Activated B cell treated with CpG ODN at 0.5 μM for 24 hours (primary cell): ENCODE measurements at regions not wholly inside any gene's neighbourhood (a gene's known extent, or its start where the extent isn't known, plus 50 kb on each side); places are given as distances from the start of the nearest gene placed in this dataset.

ENCODE experiments used
- ATAC-seq: fragments of 200-7000 bp; cut with Tn5 transposase; one replicate; pipeline ENCODE4 v1.10.0; 2021; ENCODE audit warnings: low read depth, mild to moderate bottlenecking, moderate library complexity
- CTCF ChIA-PET: fragments of 350-600 bp; sonication (Branson Sonifier 250); formaldehyde crosslinking; loops from one replicate; lab custom pipeline; 2021; ENCODE audit warnings: antibody characterized with exemption; lab: Charles Lee
- POLR2A ChIA-PET: fragments of 350-600 bp; sonication (Branson Sonifier 250); formaldehyde crosslinking; loops from one replicate; lab custom pipeline; 2021; ENCODE audit warnings: antibody characterized with exemption; lab: Charles Lee
- DNase-seq: peaks from one replicate; pipeline ENCODE4 v3.0.0; 2022
- H3K27ac Mint-ChIP-seq: one replicate; pipeline ENCODE4 v1.8.0; 2020; ENCODE audit warnings: mixed read lengths
- H3K27me3 Mint-ChIP-seq: one replicate; pipeline ENCODE4 v1.8.0; 2021; ENCODE audit warnings: mixed read lengths
- H3K36me3 Mint-ChIP-seq: one replicate; pipeline ENCODE4 v1.8.0; 2021; ENCODE audit warnings: low read depth, mixed read lengths
- H3K4me1 Mint-ChIP-seq: one replicate; pipeline ENCODE4 v1.8.0; 2021; ENCODE audit warnings: mixed read lengths
- H3K4me3 Mint-ChIP-seq: one replicate; pipeline ENCODE4 v1.8.0; 2020; ENCODE audit warnings: mild to moderate bottlenecking, mixed read lengths
- H3K9me3 Mint-ChIP-seq: one replicate; pipeline ENCODE4 v1.8.0; 2020; ENCODE audit warnings: mixed read lengths
- intact Hi-C: fragments of 100-400 bp; cut with micrococcal nuclease; formaldehyde crosslinking; loops from one replicate; pipeline ENCODE4 v1.15.1; 2024
- TF ChIP-seq, protein P1 (sequence below): fragments of 200-600 bp; IDR thresholded peaks from one replicate; pipeline ENCODE4 v1.8.0; 2022; ENCODE audit warnings: antibody characterized with exemption, mild to moderate bottlenecking

DNA sequence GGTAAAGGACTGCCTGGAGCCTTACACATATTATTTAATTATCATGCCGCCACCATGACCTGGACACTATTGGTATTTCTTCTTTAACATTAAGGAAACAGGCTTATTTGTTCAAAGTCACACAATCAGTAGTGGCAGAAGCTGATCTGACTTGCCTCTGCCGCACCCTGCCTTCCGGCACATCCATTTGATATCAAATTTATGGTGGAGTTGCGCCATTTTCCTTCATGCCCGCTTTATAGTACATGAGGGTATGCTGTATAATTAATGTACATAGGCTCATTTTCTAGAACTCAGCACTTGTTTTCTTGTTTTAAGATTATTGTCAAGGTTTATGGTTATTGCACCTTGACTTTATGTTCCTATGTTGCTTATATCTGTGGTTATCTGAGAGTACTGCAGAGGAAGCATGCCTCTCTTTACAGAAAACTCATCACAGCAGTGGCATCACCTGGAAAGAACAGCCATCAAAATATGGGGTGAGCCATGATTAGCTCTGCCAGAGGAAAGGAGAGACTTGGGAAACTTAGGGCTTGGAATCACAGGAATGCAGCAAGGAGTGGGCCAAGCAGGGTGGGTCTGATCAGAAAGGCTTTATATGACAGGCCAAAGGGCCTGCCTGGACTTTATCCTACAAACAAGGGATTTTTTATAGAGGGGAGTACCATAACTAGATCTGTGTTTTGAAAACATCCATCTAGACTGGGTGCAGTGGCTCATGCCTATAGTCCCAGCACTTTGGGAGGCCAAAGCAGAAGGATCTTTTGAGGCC is 72.2 kb upstream of the GJB5 start:
- intact Hi-C loops: no loop called here

DNA sequence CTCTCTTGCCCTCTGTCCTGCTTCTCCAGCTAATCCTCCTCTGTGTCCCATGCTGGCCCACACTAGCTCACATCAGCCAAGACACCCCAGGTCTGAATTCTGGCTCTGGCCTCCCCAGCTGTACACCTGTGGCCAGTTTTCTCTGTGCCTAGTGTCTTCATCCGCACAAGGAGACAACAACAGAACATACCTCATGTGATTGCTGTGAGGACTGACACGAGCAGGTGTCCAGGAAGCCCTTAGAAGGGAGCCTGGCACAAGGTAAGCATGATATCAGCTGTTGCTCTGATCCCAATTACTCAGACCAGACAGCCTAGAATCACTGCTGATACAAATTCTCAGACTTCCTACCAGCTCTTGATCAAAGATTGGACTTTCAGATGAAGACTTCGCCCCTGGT is 71.2 kb upstream of the GJB5 start:
- peaks cover 25% of the 10 kb centered on the region for H3K27me3 Mint-ChIP-seq
- TF ChIP-seq, protein P1, sequence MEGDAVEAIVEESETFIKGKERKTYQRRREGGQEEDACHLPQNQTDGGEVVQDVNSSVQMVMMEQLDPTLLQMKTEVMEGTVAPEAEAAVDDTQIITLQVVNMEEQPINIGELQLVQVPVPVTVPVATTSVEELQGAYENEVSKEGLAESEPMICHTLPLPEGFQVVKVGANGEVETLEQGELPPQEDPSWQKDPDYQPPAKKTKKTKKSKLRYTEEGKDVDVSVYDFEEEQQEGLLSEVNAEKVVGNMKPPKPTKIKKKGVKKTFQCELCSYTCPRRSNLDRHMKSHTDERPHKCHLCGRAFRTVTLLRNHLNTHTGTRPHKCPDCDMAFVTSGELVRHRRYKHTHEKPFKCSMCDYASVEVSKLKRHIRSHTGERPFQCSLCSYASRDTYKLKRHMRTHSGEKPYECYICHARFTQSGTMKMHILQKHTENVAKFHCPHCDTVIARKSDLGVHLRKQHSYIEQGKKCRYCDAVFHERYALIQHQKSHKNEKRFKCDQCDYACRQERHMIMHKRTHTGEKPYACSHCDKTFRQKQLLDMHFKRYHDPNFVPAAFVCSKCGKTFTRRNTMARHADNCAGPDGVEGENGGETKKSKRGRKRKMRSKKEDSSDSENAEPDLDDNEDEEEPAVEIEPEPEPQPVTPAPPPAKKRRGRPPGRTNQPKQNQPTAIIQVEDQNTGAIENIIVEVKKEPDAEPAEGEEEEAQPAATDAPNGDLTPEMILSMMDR: no peak
- H3K4me3 Mint-ChIP-seq: no peak overlapping the region

More for the DNA sequence above, 72.2 kb upstream of the GJB5 start:
- DNase-seq (no peak), ATAC-seq (no peak)
- ChIA-PET POLR2A (no interaction called here), CTCF (no interaction called here)
- TF ChIP-seq, protein P1: no peak
- Mint-ChIP-seq H3K27ac (no peak overlapping the region), H3K9me3 (peaks cover 3% of the 10 kb centered on the region), H3K36me3 (no peaks in the 10 kb centered on the region), H3K4me3 (no peak overlapping the region), H3K27me3 (peaks cover 16% of the 10 kb centered on the region), H3K4me1 (no peaks in the 10 kb centered on the region)

DNA sequence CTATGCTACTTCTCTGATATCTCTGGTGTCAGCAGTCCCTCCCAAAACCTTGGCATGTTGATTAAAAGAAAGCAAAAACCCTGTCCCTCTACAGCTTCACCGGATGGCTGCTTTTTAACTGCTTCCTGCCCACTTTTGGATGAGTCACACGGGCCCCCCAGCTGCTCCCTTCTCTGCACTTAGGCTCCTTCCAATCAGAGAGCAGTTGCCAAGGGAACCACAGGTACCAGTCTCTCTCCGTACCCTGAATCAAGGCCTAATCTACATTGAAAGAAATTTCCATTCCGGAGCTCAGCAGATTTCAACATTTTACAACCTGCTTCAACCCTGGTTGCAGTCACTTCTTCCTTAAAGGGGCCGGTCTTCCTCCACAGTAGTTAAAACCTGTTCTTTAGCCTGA is 70.6 kb upstream of the GJB5 start:
- ATAC-seq (no peak), DNase-seq (no peak)
- Mint-ChIP-seq H3K27ac (no peak overlapping the region), H3K4me1 (no peaks in the 10 kb centered on the region), H3K36me3 (no peaks in the 10 kb centered on the region), H3K9me3 (no peaks in the 10 kb centered on the region), H3K27me3 (peaks cover 19% of the 10 kb centered on the region), H3K4me3 (no peak overlapping the region)
- TF ChIP-seq, protein P1: no peak
- ChIA-PET CTCF (interaction anchor here (0.5 to 1.3 kb wide), 2 partner anchors 58 to 195 kb away, joined by 3 to 4 read pairs; no protein-coding TSS in a partner anchor), POLR2A (no interaction called here)
- intact Hi-C loops: no loop called here

More for the DNA sequence above, 71.2 kb upstream of the GJB5 start:
- Mint-ChIP-seq H3K4me1 (no peaks in the 10 kb centered on the region), H3K27ac (no peak overlapping the region), H3K9me3 (no peaks in the 10 kb centered on the region), H3K36me3 (no peaks in the 10 kb centered on the region)
- ChIA-PET CTCF (interaction anchor here (1.3 kb wide), 1 partner anchor 59 kb away, joined by 4 read pairs; no protein-coding TSS in a partner anchor), POLR2A (no interaction called here)
- ATAC-seq: no peak
- intact Hi-C loops: no loop called here
- DNase-seq: no peak

DNA sequence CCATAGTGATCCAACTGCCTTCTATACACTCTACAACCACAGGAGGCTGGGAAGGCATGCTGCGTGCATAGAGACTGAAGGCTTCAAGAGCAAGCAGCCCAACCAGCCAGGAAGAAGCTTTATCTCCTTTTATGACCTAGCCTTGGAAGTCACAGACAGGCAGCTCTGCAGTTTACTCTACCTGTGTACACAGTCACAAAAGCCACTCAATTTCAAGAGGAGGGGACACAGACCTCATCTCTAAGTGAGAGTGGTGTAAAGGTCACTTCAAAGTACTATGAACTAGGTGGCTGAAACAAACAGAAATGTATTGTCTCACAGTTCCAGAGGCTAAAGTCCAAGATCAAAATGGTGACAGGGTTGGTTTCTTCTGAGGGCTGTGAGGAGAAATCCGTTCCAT is 69.6 kb upstream of the GJB5 start:
- intact Hi-C loops: no loop called here
- Mint-ChIP-seq H3K36me3 (no peaks in the 10 kb centered on the region), H3K4me1 (no peaks in the 10 kb centered on the region), H3K4me3 (no peak overlapping the region), H3K9me3 (no peaks in the 10 kb centered on the region), H3K27me3 (peaks cover 20% of the 10 kb centered on the region), H3K27ac (no peak overlapping the region)
- ChIA-PET CTCF (no interaction called here), POLR2A (no interaction called here)
- TF ChIP-seq, protein P1: no peak
- DNase-seq (no peak), ATAC-seq (no peak)

DNA sequence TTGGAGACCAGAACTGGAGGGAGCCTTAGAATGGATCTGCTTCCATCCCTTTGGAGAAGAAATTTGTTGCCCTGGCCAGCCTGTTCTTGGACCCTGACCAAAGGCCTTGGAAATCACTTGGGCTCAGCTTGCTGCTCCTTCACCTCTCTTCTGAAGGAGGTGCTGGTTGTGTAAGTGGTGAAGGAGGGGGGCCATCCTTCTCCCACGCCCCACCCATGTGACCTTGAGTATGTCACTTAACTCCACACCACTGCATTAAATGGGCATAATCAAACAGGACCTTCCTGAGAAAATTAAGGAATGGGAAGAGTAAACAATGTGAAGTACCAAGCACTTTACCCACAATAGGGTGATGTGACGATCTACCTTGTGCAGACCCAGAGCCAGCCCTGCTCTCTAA is 68.3 kb upstream of the GJB5 start:
- POLR2A ChIA-PET: no interaction called here

More for the DNA sequence above, 68.3 kb upstream of the GJB5 start:
- CTCF ChIA-PET: no interaction called here
- Mint-ChIP-seq H3K4me3 (no peak overlapping the region), H3K27ac (no peak overlapping the region), H3K36me3 (no peaks in the 10 kb centered on the region), H3K27me3 (peaks cover 26% of the 10 kb centered on the region), H3K9me3 (no peaks in the 10 kb centered on the region), H3K4me1 (no peaks in the 10 kb centered on the region)
- DNase-seq (no peak), ATAC-seq (no peak)
- intact Hi-C loops: no loop called here
- TF ChIP-seq, protein P1: no peak
